Epithelial cell of esophagus (primary cell): ENCODE measurements at regions not wholly inside any gene's neighbourhood (a gene's known extent, or its start where the extent isn't known, plus 50 kb on each side); places are given as distances from the start of the nearest gene placed in this dataset.

Experiments
- DNase-seq: peaks from one replicate; pipeline ENCODE4 v3.0.0; 2010; ENCODE audit warnings: low read depth
- H3K4me3 ChIP-seq: 2 replicates; pipeline ENCODE4 v1.5.1; 2011; ENCODE audit warnings: mild to moderate bottlenecking, low read length, control low read depth
- CTCF ChIP-seq: IDR thresholded peaks from 2 replicates; pipeline ENCODE4 v1.5.1; 2011; ENCODE audit warnings: low read depth, mild to moderate bottlenecking, low read length, control low read depth, inconsistent platforms; ENCODE audit not compliant: insufficient read depth; ENCODE audit errors: missing control alignments

GRCh38 chr5:8913522-8913921 lies 632.4 kb downstream of the SEMA5A start:
- TF ChIP-seq CTCF = no peak
- H3K4me3 ChIP-seq = no peak overlapping the region

DNA sequence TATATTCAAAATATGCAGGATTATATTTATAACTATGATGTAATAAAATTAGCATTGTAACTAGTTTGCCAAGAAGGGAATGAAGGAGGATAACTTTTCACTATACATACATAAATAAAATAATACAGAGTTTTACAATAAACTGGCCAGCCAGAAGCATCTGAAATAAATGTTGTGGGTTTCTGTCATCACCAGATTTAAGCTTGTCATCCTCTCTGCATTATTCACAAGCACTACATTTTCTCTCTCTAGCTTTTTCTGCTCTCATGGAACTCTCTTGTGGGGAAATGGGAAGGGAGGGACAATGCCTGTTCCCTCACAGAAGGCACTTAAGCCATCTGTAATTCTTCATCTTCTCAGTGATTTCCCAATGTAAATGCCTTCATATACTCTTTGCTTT lies 626.8 kb downstream of the SEMA5A start:
- no peak overlapping the region for H3K4me3 ChIP-seq
- no peak for TF ChIP-seq CTCF
- DNase-seq = no peak

More at GRCh38 chr5:8913522-8913921, 632.4 kb downstream of the SEMA5A start:
- no peak for DNase-seq

GRCh38 chr5:8923526-8923925 lies 622.3 kb downstream of the SEMA5A start:
- no peak for DNase-seq
- TF ChIP-seq CTCF = no peak
- H3K4me3 ChIP-seq = no peak overlapping the region

DNA sequence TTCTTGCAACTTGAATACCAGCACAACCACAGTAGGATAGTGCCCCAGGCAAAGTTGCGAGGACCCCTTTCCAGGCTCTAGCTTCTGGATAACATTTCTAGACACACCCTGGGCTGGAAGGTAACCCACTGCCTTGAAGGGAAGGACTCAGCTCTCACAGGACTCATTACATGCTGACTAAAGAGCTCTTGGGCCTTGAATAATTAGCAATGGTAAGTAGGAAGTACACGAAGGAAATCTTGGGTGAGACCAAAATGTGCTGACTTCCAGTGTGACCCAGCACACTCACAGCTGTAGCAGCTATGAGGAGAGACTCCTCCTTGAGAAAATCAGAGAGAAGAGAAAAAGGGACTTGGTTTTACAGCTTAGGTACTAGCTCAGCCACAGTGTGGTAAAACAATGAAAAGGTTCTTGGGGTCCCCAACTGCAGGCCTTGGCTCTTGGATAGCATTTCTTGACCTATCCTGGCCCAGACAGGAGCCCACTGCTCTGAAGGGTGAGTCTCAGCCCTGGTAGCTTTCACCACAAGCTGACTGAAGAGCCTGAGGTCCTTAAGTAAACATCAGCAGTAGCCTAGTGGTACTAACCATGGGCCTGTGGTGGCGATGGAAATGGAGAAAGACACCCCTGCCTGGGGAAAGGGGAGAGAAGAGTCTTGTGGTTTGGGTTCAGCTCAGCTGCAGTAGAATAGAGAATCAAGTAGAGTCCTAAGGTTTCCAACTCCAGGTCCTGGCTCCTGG lies 621.7 kb downstream of the SEMA5A start:
- no peak overlapping the region for H3K4me3 ChIP-seq
- TF ChIP-seq CTCF = no peak
- DNase-seq = no peak

- no peak for DNase-seq
- no peak for TF ChIP-seq CTCF
- H3K4me3 ChIP-seq = no peak overlapping the region
Observed at GRCh38 chr5:8930021-8930420, 615.9 kb downstream of the SEMA5A start.

DNA sequence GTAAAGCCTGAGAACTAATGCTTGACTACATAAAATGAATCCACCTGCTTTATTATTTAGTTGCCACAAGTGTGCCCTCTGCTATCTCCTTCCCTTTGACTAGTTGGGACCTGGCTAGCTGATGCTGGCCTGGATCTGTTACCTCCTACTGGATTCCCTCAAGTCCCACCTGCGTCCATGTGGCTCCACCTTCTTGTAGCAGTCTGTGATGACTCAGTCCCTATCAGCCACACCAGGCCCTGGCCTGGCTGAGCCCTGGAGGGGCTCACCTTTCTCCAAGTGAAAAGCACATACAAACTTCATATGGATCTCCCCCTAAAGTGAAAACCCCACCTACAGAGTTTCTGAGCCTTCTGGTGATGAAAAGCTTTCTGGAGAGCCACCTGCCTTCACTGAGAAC lies 611.4 kb downstream of the SEMA5A start:
- no peak for TF ChIP-seq CTCF
- DNase-seq = peak; percentile 40
- no peak overlapping the region for H3K4me3 ChIP-seq

- no peak overlapping the region for H3K4me3 ChIP-seq
- no peak for TF ChIP-seq CTCF
- DNase-seq = no peak
Observed at GRCh38 chr5:8940934-8941333, 604.9 kb downstream of the SEMA5A start.
